Nephron progenitor cell (in vitro differentiated cells): ENCODE measurements at regions not wholly inside any gene's neighbourhood (a gene's known extent, or its start where the extent isn't known, plus 50 kb on each side); places are given as distances from the start of the nearest gene placed in this dataset.
"Not testable (repeated sequence)": the region's sequence is repeated elsewhere in the genome, so short reads cannot be mapped to it uniquely, and the experiment has no call there.

ENCODE experiments used
- DNase-seq: peaks from one replicate; pipeline ENCODE4 v3.0.0; 2021
- H3K27ac Mint-ChIP-seq: 2 replicates; pipeline ENCODE4 v1.8.0; 2021; ENCODE audit warnings: mild to moderate bottlenecking, moderate library complexity, mixed read lengths
- H3K27me3 Mint-ChIP-seq: 2 replicates; pipeline ENCODE4 v1.8.0; 2021; ENCODE audit warnings: mild to moderate bottlenecking, low read depth, mixed read lengths; ENCODE audit not compliant: poor library complexity
- H3K36me3 Mint-ChIP-seq: 2 replicates; pipeline ENCODE4 v1.8.0; 2021; ENCODE audit warnings: low read depth, mixed read lengths
- H3K4me1 Mint-ChIP-seq: 2 replicates; pipeline ENCODE4 v1.8.0; 2021; ENCODE audit warnings: mixed read lengths
- H3K4me3 Mint-ChIP-seq: 2 replicates; pipeline ENCODE4 v1.8.0; 2021; ENCODE audit warnings: mild to moderate bottlenecking, moderate library complexity, mixed read lengths
- H3K9me3 Mint-ChIP-seq: 2 replicates; pipeline ENCODE4 v1.8.0; 2021; ENCODE audit warnings: mild to moderate bottlenecking, moderate library complexity, mixed read lengths
- CTCF ChIP-seq: fragments of 200-600 bp; sonication (generic); IDR thresholded peaks from 2 replicates; pipeline ENCODE4 v1.5.0; 2021; ENCODE audit warnings: antibody characterized with exemption

- Mint-ChIP-seq H3K36me3 (peaks cover 12% of the 10 kb centered on the region), H3K9me3 (peaks cover 44% of the 10 kb centered on the region), H3K4me1 (peaks cover 18% of the 10 kb centered on the region), H3K4me3 (no peak overlapping the region), H3K27me3 (peaks cover 5% of the 10 kb centered on the region), H3K27ac (no peak overlapping the region)
- no peak for DNase-seq
- no peak for TF ChIP-seq CTCF
Observed at GRCh38 chrX:17986977-17987376, 125.9 kb upstream of the RAI2 start.

- Mint-ChIP-seq H3K27me3 (peaks cover 5% of the 10 kb centered on the region), H3K9me3 (peaks cover 49% of the 10 kb centered on the region), H3K36me3 (peaks cover 15% of the 10 kb centered on the region), H3K27ac (no peak overlapping the region), H3K4me1 (peaks cover 22% of the 10 kb centered on the region), H3K4me3 (no peak overlapping the region)
- DNase-seq = no peak
- TF ChIP-seq CTCF = no peak
Observed at GRCh38 chrX:17986440-17986839, 125.3 kb upstream of the RAI2 start.

- peaks cover 16% of the 10 kb centered on the region for H3K4me1 Mint-ChIP-seq
- no peak for DNase-seq
- no peak for TF ChIP-seq CTCF
- peaks cover 5% of the 10 kb centered on the region for H3K27me3 Mint-ChIP-seq
- peaks cover 23% of the 10 kb centered on the region for H3K36me3 Mint-ChIP-seq
- no peak overlapping the region for H3K4me3 Mint-ChIP-seq
- peaks cover 64% of the 10 kb centered on the region for H3K9me3 Mint-ChIP-seq
- no peak overlapping the region for H3K27ac Mint-ChIP-seq
Observed at GRCh38 chrX:17984415-17984814, 123.3 kb upstream of the RAI2 start.

GRCh38 chrX:17983389-17983788, 122.3 kb upstream of the RAI2 start:
- peaks cover 23% of the 10 kb centered on the region for H3K36me3 Mint-ChIP-seq
- H3K4me3 Mint-ChIP-seq = no peak overlapping the region
- peaks cover 5% of the 10 kb centered on the region for H3K27me3 Mint-ChIP-seq
- H3K27ac Mint-ChIP-seq = no peak overlapping the region
- DNase-seq = no peak
- no peak for TF ChIP-seq CTCF
- H3K4me1 Mint-ChIP-seq = peaks cover 12% of the 10 kb centered on the region
- H3K9me3 Mint-ChIP-seq = peaks cover 72% of the 10 kb centered on the region

GRCh38 chrX:17977696-17978095, 116.6 kb upstream of the RAI2 start:
- Mint-ChIP-seq H3K4me1 (peaks cover 5% of the 10 kb centered on the region), H3K36me3 (peaks cover 16% of the 10 kb centered on the region), H3K9me3 (peaks cover 62% of the 10 kb centered on the region), H3K27me3 (no peaks in the 10 kb centered on the region), H3K27ac (no peak overlapping the region), H3K4me3 (no peak overlapping the region)
- TF ChIP-seq CTCF = no peak
- no peak for DNase-seq

- H3K4me1 Mint-ChIP-seq = peaks cover 5% of the 10 kb centered on the region
- H3K27ac Mint-ChIP-seq = no peak overlapping the region
- peaks cover 3% of the 10 kb centered on the region for H3K27me3 Mint-ChIP-seq
- H3K36me3 Mint-ChIP-seq = peaks cover 15% of the 10 kb centered on the region
- H3K4me3 Mint-ChIP-seq = no peak overlapping the region
- DNase-seq = no peak
- peaks cover 57% of the 10 kb centered on the region for H3K9me3 Mint-ChIP-seq
- TF ChIP-seq CTCF = no peak
Observed at GRCh38 chrX:17976955-17977354, 115.9 kb upstream of the RAI2 start.

GRCh38 chrX:17975349-17975748, 114.3 kb upstream of the RAI2 start:
- H3K4me3 Mint-ChIP-seq, H3K27me3 Mint-ChIP-seq, H3K27ac Mint-ChIP-seq, DNase-seq, H3K4me1 Mint-ChIP-seq: not testable (repeated sequence)
- peaks cover 11% of the 10 kb centered on the region for H3K36me3 Mint-ChIP-seq
- peaks cover 45% of the 10 kb centered on the region for H3K9me3 Mint-ChIP-seq
